Endothelial cell of umbilical vein (primary cell): ENCODE measurements at regions not wholly inside any gene's neighbourhood (a gene's known extent, or its start where the extent isn't known, plus 50 kb on each side); places are given as distances from the start of the nearest gene placed in this dataset.
A peak's percentile ranks its signal among the peaks of the same experiment; 100 is the strongest.
"Not testable (repeated sequence)": the region's sequence is repeated elsewhere in the genome, so short reads cannot be mapped to it uniquely, and the experiment has no call there.

ENCODE experiments used
- BruUV-seq: library from RNA; stranded (reverse); fragments of 400-500 nt; replicated peaks from 2 replicates; lab custom pipeline; 2021; lab: Mats Ljungman, UMichigan
- CTCF ChIA-PET: fragments of 300-600, 350-600 bp; sonication (Branson Sonifier 250); formaldehyde crosslinking; loops from one replicate; lab custom pipeline; 2021; ENCODE audit warnings: antibody characterized with exemption, inconsistent platforms; lab: Charles Lee
- POLR2A ChIA-PET: fragments of 300-600, 350-600 bp; sonication (Branson Sonifier 250); formaldehyde crosslinking; loops from one replicate; lab custom pipeline; 2021; ENCODE audit warnings: antibody characterized with exemption, inconsistent platforms; lab: Charles Lee
- DNase-seq: peaks from one replicate; pipeline ENCODE4 v3.0.0-alpha.2; 2011; ENCODE audit warnings: low read depth, low spot score
- FAIRE-seq: peaks from 2 replicates; lab custom pipeline; 2011; peaks lifted over from hg19 to GRCh38; lab: Jason Lieb, UNC
- H2AFZ ChIP-seq: 2 replicates; pipeline ENCODE4 v1.6.0; 2012; ENCODE audit warnings: low read depth, low read length, control low read depth, inconsistent platforms
- H3K27ac ChIP-seq: 2 replicates; pipeline ENCODE4 v1.5.1; 2011; ENCODE audit warnings: low read depth, mild to moderate bottlenecking, control low read depth, low read length, moderate library complexity; ENCODE audit not compliant: insufficient read depth
- H3K27me3 ChIP-seq, 2 experiments: 2 replicates each; pipeline versions ENCODE4 v1.6.0 to v1.6.1; 2011; ENCODE audit warnings: low read length in 2 of 2, mixed read lengths in 1 of 2; ENCODE audit not compliant: control insufficient read depth in 2 of 2, insufficient read depth in 2 of 2
- H3K36me3 ChIP-seq, 2 experiments: 2 replicates in 1 of 2; 3 replicates in 1 of 2; pipeline ENCODE4 v1.5.1; 2011; ENCODE audit warnings: low read length in 2 of 2, mild to moderate bottlenecking in 1 of 2, moderate library complexity in 1 of 2; ENCODE audit not compliant: control insufficient read depth in 2 of 2, insufficient read depth in 2 of 2; ENCODE audit errors: extremely low read depth in 1 of 2
- H3K4me1 ChIP-seq: 3 replicates; pipeline ENCODE4 v1.5.1; 2011; ENCODE audit warnings: mild to moderate bottlenecking, low read length; ENCODE audit not compliant: control insufficient read depth, insufficient read depth; ENCODE audit errors: extremely low read depth
- H3K4me2 ChIP-seq: 2 replicates; pipeline ENCODE4 v1.6.1; 2011; ENCODE audit warnings: low read length, control low read depth, mixed read lengths; ENCODE audit not compliant: insufficient read depth
- H3K4me3 ChIP-seq, 3 experiments: fragments of 200-600 bp in 1 of 3; sonication (generic), shearing (Covaris generic) in 1 of 3; replicated peaks in 1 of 3; 2 replicates each; pipeline ENCODE4 v1.5.1; 2011 to 2016; ENCODE audit warnings: control low read depth in 3 of 3, low read length in 3 of 3, mild to moderate bottlenecking in 2 of 3, inconsistent platforms in 1 of 3, low read depth in 1 of 3, moderate library complexity in 1 of 3; ENCODE audit not compliant: insufficient read depth in 1 of 3
- H3K79me2 ChIP-seq: 2 replicates; pipeline ENCODE4 v1.6.0; 2012; ENCODE audit warnings: low read length, inconsistent platforms; ENCODE audit not compliant: control insufficient read depth, insufficient read depth
- H3K9ac ChIP-seq: replicated peaks from 2 replicates; pipeline ENCODE3; 2011; ENCODE audit warnings: low read length, control low read depth; ENCODE audit not compliant: insufficient read depth; ENCODE audit errors: extremely low read depth
- H3K9me1 ChIP-seq: replicated peaks from 3 replicates; pipeline ENCODE4 v1.6.0; 2011; ENCODE audit warnings: mild to moderate bottlenecking, low read length; ENCODE audit not compliant: control insufficient read depth, insufficient read depth; ENCODE audit errors: extremely low read depth
- H3K9me3 ChIP-seq: replicated peaks from 2 replicates; pipeline ENCODE4 v1.5.1; 2012; ENCODE audit warnings: low read length, inconsistent platforms; ENCODE audit not compliant: control insufficient read depth, insufficient read depth
- H4K20me1 ChIP-seq: replicated peaks from 2 replicates; pipeline ENCODE3; 2011; ENCODE audit warnings: mild to moderate bottlenecking, low read length; ENCODE audit not compliant: control insufficient read depth, insufficient read depth; ENCODE audit errors: extremely low read depth
- FOS ChIP-seq: IDR thresholded peaks from 2 replicates; pipeline ENCODE4 v1.6.1; 2011; ENCODE audit warnings: mild to moderate bottlenecking, low read length, moderate library complexity, borderline replicate concordance; ENCODE audit not compliant: insufficient read depth
- GATA2 ChIP-seq: IDR thresholded peaks from 2 replicates; pipeline ENCODE4 v1.7.0; 2011; ENCODE audit warnings: low read depth, mild to moderate bottlenecking, moderate library complexity, mixed read lengths, low read length; ENCODE audit not compliant: insufficient read length, insufficient read depth
- JUN ChIP-seq: IDR thresholded peaks from 2 replicates; pipeline ENCODE4 v1.6.1; 2011; ENCODE audit warnings: borderline replicate concordance, low read depth; ENCODE audit not compliant: insufficient read length, insufficient read depth
- POLR2AphosphoS5 ChIP-seq: IDR thresholded peaks from 2 replicates; pipeline ENCODE4 v1.6.1; 2012; ENCODE audit warnings: low read depth, mild to moderate bottlenecking, control low read depth, low read length, moderate library complexity; ENCODE audit not compliant: insufficient read depth
- dilution Hi-C: fragments of 300-500 bp; cut with MboI; formaldehyde crosslinking; loops from one replicate; pipeline ENCODE4 v1.15.0; 2019; ENCODE audit warnings: low sequenced_read_pairs; ENCODE audit not compliant: extremely low pct_ligation_motif_present
- intact Hi-C: fragments of 100-400 bp; cut with micrococcal nuclease; formaldehyde crosslinking; loops from one replicate; pipeline ENCODE4 v1.10.0; 2022

DNA sequence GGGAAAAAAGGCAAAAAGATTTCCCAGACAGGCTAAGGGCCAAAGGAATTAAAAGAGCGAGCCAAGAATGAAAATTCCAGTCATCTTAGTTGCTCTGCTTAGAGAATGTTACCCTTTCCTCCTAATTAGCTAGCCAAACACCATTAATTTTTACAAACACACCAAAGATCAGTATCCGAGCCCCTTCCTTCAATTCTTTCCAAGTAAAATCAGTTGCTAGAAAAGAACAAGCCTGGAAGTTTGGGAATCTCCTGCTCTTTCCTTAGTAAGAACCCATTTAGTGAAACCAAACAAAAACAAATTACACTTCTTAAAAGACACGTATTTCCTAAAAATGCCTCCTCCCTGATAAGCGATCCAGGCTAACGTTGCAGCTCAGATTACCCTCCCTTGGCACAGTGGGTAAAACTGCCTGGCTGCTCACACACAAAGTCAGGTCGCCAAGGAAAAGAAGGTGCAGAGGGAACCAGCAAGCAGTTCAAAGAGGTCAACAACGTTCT, 57.1 kb upstream of the ABLIM1 start:
- H3K36me3 ChIP-seq = no peaks in the 10 kb centered on the region
- H3K4me3 ChIP-seq = peak overlapping the region in 1 of 3 experiments; percentile 44
- H3K79me2 ChIP-seq = no peaks in the 10 kb centered on the region
- TF ChIP-seq POLR2AphosphoS5 (no peak), GATA2 (peak; percentile 48), JUN (peak; percentile 5)
- no peaks in the 10 kb centered on the region for H3K9me3 ChIP-seq
- peak overlapping the region; percentile 13 for H2AFZ ChIP-seq
- ChIA-PET POLR2A (interaction anchor here (0.6 to 1.2 kb wide), 4 partner anchors 20 to 206 kb away, joined by 3 to 4 read pairs (median 3); no protein-coding TSS in a partner anchor), CTCF (interaction anchor here (1.3 to 3.6 kb wide), 3 partner anchors 12 to 70 kb away, joined by 4 to 33 read pairs (median 9); no protein-coding TSS in a partner anchor)
- intact Hi-C loops (loop anchor here (1.0 to 2.0 kb wide), 3 partner anchors 34 to 108 kb away; no protein-coding TSS in a partner anchor), dilution Hi-C loops (no loop called here)
- no peaks in the 10 kb centered on the region for H3K9me1 ChIP-seq
- peak overlapping the region; percentile 58 for H3K27ac ChIP-seq
- peak overlapping the region; percentile 30 for H3K9ac ChIP-seq
- H3K4me1 ChIP-seq = peaks cover 37% of the 10 kb centered on the region
- peak; percentile 86 for FAIRE-seq
- BruUV-seq = no TSS peak
- no peaks in the 10 kb centered on the region for H3K27me3 ChIP-seq
- DNase-seq = peak; percentile 93
- no peaks in the 10 kb centered on the region for H4K20me1 ChIP-seq
- H3K4me2 ChIP-seq = peak overlapping the region; percentile 48

DNA sequence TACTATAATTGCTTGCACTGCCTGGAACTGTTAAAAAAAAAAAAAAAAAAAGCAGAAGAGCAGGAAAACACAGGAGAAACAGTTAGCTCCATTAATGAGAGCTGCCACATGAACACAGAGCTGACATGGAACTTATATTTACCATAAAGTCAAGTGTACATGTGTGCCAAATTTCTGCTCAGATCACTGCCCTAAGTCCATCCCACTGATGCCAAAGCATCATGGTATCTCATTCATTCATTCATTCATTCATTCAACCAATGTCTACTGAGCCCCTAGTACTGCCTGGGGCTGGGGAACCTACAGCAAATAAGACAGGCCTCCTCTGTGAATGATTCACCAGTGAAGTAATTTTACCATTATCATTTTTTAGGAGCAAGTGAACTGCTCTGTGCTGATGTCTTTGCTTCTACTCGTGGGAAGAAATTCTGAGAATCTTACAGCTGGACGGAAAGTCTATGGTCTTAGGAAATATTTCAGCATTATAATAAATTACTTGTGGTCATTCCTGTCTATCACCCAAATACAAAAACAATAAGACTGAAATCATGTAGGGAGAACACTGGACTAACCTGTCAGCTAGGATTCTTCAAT, 58.8 kb upstream of the ABLIM1 start:
- Histone ChIP-seq H3K4me2 (no peak overlapping the region), H3K36me3 (no peaks in the 10 kb centered on the region), H3K27me3 (no peaks in the 10 kb centered on the region), H3K9me1 (no peaks in the 10 kb centered on the region), H3K4me3 (no peak overlapping the region), H2AFZ (no peak overlapping the region), H3K4me1 (peaks cover 37% of the 10 kb centered on the region), H4K20me1 (no peaks in the 10 kb centered on the region), H3K79me2 (no peaks in the 10 kb centered on the region), H3K9ac (no peak overlapping the region), H3K27ac (no peak overlapping the region), H3K9me3 (no peaks in the 10 kb centered on the region)
- no TSS peak for BruUV-seq
- TF ChIP-seq FOS = no peak
- POLR2A ChIA-PET = interaction anchor here (0.6 kb wide), 1 partner anchor 28 kb away, joined by 6 read pairs; no protein-coding TSS in a partner anchor
- DNase-seq (no peak), FAIRE-seq (no peak)
- intact Hi-C loops (no loop called here), dilution Hi-C loops (no loop called here)
- CTCF ChIA-PET = interaction anchor here (0.6 to 1.6 kb wide), 6 partner anchors 13 to 69 kb away, joined by 3 to 4 read pairs (median 3); no protein-coding TSS in a partner anchor

DNA sequence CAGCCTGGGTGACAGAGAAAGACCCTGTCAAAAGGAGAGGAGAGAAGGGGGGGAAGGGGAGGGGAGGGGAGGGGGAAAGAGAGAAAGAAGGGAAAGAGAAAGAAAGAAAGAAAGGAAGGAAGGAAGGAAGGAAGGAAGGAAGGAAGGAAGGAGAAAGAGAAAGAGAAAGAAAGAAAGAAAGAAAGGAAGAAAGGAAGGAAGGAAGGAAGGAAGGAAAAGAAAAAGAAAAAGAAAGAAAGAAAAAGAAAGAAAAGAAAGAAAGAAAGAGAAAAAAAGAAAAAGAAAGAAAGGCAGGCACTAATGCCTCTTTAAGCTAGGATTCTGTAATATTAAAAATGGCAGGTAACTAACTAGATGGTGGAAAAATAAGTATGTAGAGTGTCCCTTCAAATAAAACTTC, 59.8 kb upstream of the ABLIM1 start:
- DNase-seq, H3K4me3 ChIP-seq, H4K20me1 ChIP-seq, intact Hi-C loops, H3K9me1 ChIP-seq, H3K27me3 ChIP-seq, H3K36me3 ChIP-seq, H3K27ac ChIP-seq, dilution Hi-C loops, POLR2A ChIA-PET, BruUV-seq, H2AFZ ChIP-seq, H3K9ac ChIP-seq, H3K4me2 ChIP-seq, FAIRE-seq, H3K9me3 ChIP-seq, H3K79me2 ChIP-seq: not testable (repeated sequence)
- CTCF ChIA-PET = interaction anchor here (0.8 to 1.2 kb wide), 2 partner anchors 18 to 130 kb away, joined by 3 read pairs; no protein-coding TSS in a partner anchor
- H3K4me1 ChIP-seq = peaks cover 37% of the 10 kb centered on the region
